ENCODE measurements at regions not wholly inside any gene's neighbourhood (a gene's known extent, or its start where the extent isn't known, plus 50 kb on each side); places are given as distances from the start of the nearest gene placed in this dataset.

GRCh38 chr2:142314164-142314563 is 183.3 kb upstream of the LRP1B start:
- no peak for DNase-seq
- H4K12ac ChIP-seq (ENCODE audit: low read depth, low read length): no peak overlapping the region
- H3K4ac ChIP-seq (ENCODE audit: low read depth, low read length): no peak overlapping the region
- no peak overlapping the region for H3K27ac ChIP-seq (ENCODE audit: low read depth, low read length)
- no peak overlapping the region for H2AFZ ChIP-seq (ENCODE audit: insufficient read depth, low read length, poor library complexity)
- H3K18ac ChIP-seq (ENCODE audit: low read length): no peak overlapping the region
- H3K9me3 ChIP-seq (ENCODE audit: insufficient read depth, low read depth, low read length): peaks cover 5% of the 10 kb centered on the region
- no peaks in the 10 kb centered on the region for H3K27me3 ChIP-seq (ENCODE audit: insufficient read depth, low read length)
- H3K36me3 ChIP-seq (ENCODE audit: control insufficient read depth in 1 of 2, insufficient read depth in 2 of 2, low read length in 2 of 2): peaks cover 0 to 2% of the 10 kb centered on the region in 2 experiments
- no peak overlapping the region for H3K23ac ChIP-seq (ENCODE audit: low read length)
- WGBS (ENCODE audit: extremely low coverage, insufficient coverage, insufficient read length): no CpG with 5 or more reads among the region's 2 CpGs
- H3K79me1 ChIP-seq (ENCODE audit: low read length): no peaks in the 10 kb centered on the region
- no peak overlapping the region for H3K14ac ChIP-seq (ENCODE audit: low read length)
- H3K79me2 ChIP-seq (ENCODE audit: control insufficient read depth, insufficient read depth, low read length, poor library complexity): no peaks in the 10 kb centered on the region
- H3K9ac ChIP-seq (ENCODE audit: low read length): no peak overlapping the region
- H3K4me2 ChIP-seq (ENCODE audit: low read length): no peak overlapping the region
- no peaks in the 10 kb centered on the region for H3K4me1 ChIP-seq (ENCODE audit: control insufficient read depth in 1 of 2, insufficient read depth in 2 of 2, low read length in 2 of 2)
- no peak overlapping the region for H2BK120ac ChIP-seq (ENCODE audit: insufficient read depth, low read length, poor library complexity)
- H4K91ac ChIP-seq (ENCODE audit: low read depth, low read length): no peak overlapping the region
- no peak overlapping the region for H3K4me3 ChIP-seq (ENCODE audit: low read depth, low read length)
- H4K8ac ChIP-seq (ENCODE audit: low read depth, low read length): no peak overlapping the region
- H2BK12ac ChIP-seq (ENCODE audit: low read length): no peak overlapping the region
- no peak overlapping the region for H2AK5ac ChIP-seq (ENCODE audit: low read length)
- no peak overlapping the region for H2BK5ac ChIP-seq (ENCODE audit: low read depth, low read length, poor library complexity)

DNA sequence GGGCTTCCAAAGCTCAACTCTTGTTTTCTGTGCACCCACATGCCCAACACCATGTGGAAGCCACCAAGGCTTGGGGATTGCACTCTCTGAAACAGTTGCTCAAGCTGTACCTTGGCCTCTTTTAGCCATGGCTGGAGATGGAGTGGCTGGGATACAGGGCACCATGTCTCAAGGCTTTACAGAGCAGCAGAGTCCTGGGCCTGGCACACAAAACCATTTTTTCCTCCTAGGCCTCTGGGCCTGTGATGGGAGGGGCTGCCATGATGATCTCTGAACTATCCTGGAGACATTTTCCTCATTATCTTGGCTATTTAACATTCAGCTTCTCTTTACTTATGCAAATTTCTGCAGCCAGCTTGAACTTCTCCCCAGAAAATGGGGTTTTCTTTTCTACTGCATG is 179.7 kb upstream of the LRP1B start:
- Histone ChIP-seq H3K23ac (ENCODE audit: low read length) (no peak overlapping the region), H2BK12ac (ENCODE audit: low read length) (no peak overlapping the region), H3K27me3 (ENCODE audit: insufficient read depth, low read length) (no peaks in the 10 kb centered on the region), H3K9me3 (ENCODE audit: insufficient read depth, low read depth, low read length) (peaks cover 5% of the 10 kb centered on the region), H2AK5ac (ENCODE audit: low read length) (no peak overlapping the region), H4K91ac (ENCODE audit: low read depth, low read length) (no peak overlapping the region), H2BK120ac (ENCODE audit: insufficient read depth, low read length, poor library complexity) (no peak overlapping the region), H3K18ac (ENCODE audit: low read length) (no peak overlapping the region), H3K14ac (ENCODE audit: low read length) (no peak overlapping the region), H3K79me1 (ENCODE audit: low read length) (no peaks in the 10 kb centered on the region), H2BK5ac (ENCODE audit: low read depth, low read length, poor library complexity) (no peak overlapping the region), H3K4ac (ENCODE audit: low read depth, low read length) (no peak overlapping the region), H3K27ac (ENCODE audit: low read depth, low read length) (no peak overlapping the region), H3K9ac (ENCODE audit: low read length) (no peak overlapping the region), H3K36me3 (ENCODE audit: control insufficient read depth in 1 of 2, insufficient read depth in 2 of 2, low read length in 2 of 2) (peaks cover 0 to 2% of the 10 kb centered on the region in 2 experiments), H3K4me3 (ENCODE audit: low read depth, low read length) (no peak overlapping the region), H4K8ac (ENCODE audit: low read depth, low read length) (no peak overlapping the region), H3K4me2 (ENCODE audit: low read length) (no peak overlapping the region), H3K79me2 (ENCODE audit: control insufficient read depth, insufficient read depth, low read length, poor library complexity) (no peaks in the 10 kb centered on the region), H4K12ac (ENCODE audit: low read depth, low read length) (no peak overlapping the region), H2AFZ (ENCODE audit: insufficient read depth, low read length, poor library complexity) (no peak overlapping the region), H3K4me1 (ENCODE audit: control insufficient read depth in 1 of 2, insufficient read depth in 2 of 2, low read length in 2 of 2) (no peaks in the 10 kb centered on the region)
- DNase-seq: no peak

DNA sequence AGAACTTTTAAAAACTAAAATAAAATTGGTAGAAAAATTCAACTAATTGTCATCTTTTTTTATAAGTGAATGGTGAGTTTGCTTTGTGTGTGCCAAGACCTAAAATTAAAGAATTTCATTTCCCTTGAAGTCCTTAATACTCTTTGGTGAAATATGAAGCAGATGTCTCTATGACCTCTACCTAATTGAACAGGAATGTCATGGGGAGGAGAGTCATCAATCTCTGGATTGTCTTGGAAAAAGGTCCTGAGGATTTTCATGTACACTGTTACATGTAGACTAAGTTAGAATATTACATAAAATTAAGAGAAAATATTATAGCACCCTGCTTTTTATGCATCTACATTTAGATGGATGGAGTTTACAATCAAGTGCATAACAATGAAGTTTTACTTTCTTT is 177.9 kb upstream of the LRP1B start:
- Histone ChIP-seq H4K8ac (ENCODE audit: low read depth, low read length) (no peak overlapping the region), H4K91ac (ENCODE audit: low read depth, low read length) (no peak overlapping the region), H3K9me3 (ENCODE audit: insufficient read depth, low read depth, low read length) (peaks cover 5% of the 10 kb centered on the region), H3K9ac (ENCODE audit: low read length) (no peak overlapping the region), H2BK120ac (ENCODE audit: insufficient read depth, low read length, poor library complexity) (no peak overlapping the region), H2AFZ (ENCODE audit: insufficient read depth, low read length, poor library complexity) (no peak overlapping the region), H2AK5ac (ENCODE audit: low read length) (no peak overlapping the region), H3K4ac (ENCODE audit: low read depth, low read length) (no peak overlapping the region), H3K79me1 (ENCODE audit: low read length) (no peaks in the 10 kb centered on the region), H2BK12ac (ENCODE audit: low read length) (no peak overlapping the region), H3K27me3 (ENCODE audit: insufficient read depth, low read length) (no peaks in the 10 kb centered on the region), H2BK5ac (ENCODE audit: low read depth, low read length, poor library complexity) (no peak overlapping the region), H3K4me3 (ENCODE audit: low read depth, low read length) (no peak overlapping the region), H3K4me2 (ENCODE audit: low read length) (no peak overlapping the region), H4K12ac (ENCODE audit: low read depth, low read length) (no peak overlapping the region), H3K36me3 (ENCODE audit: control insufficient read depth in 1 of 2, insufficient read depth in 2 of 2, low read length in 2 of 2) (peaks cover 0 to 2% of the 10 kb centered on the region in 2 experiments), H3K23ac (ENCODE audit: low read length) (no peak overlapping the region), H3K18ac (ENCODE audit: low read length) (no peak overlapping the region), H3K14ac (ENCODE audit: low read length) (no peak overlapping the region), H3K27ac (ENCODE audit: low read depth, low read length) (no peak overlapping the region), H3K4me1 (ENCODE audit: control insufficient read depth in 1 of 2, insufficient read depth in 2 of 2, low read length in 2 of 2) (no peaks in the 10 kb centered on the region), H3K79me2 (ENCODE audit: control insufficient read depth, insufficient read depth, low read length, poor library complexity) (no peaks in the 10 kb centered on the region)
- DNase-seq: no peak

GRCh38 chr2:142307616-142308115 is 176.8 kb upstream of the LRP1B start:
- no CpG with 5 or more reads among the region's 4 CpGs for WGBS (ENCODE audit: extremely low coverage, insufficient coverage, insufficient read length)
- H3K36me3 ChIP-seq (ENCODE audit: control insufficient read depth in 1 of 2, insufficient read depth in 2 of 2, low read length in 2 of 2): peaks cover 0 to 2% of the 10 kb centered on the region in 2 experiments

More at GRCh38 chr2:142307616-142308115, 176.8 kb upstream of the LRP1B start:
- no peak for DNase-seq
- no peak overlapping the region for H2AK5ac ChIP-seq (ENCODE audit: low read length)
- H3K23ac ChIP-seq (ENCODE audit: low read length): no peak overlapping the region
- H4K91ac ChIP-seq (ENCODE audit: low read depth, low read length): no peak overlapping the region
- H3K4me2 ChIP-seq (ENCODE audit: low read length): no peak overlapping the region
- no peak overlapping the region for H4K12ac ChIP-seq (ENCODE audit: low read depth, low read length)
- H3K4me1 ChIP-seq (ENCODE audit: control insufficient read depth in 1 of 2, insufficient read depth in 2 of 2, low read length in 2 of 2): no peaks in the 10 kb centered on the region
- H4K8ac ChIP-seq (ENCODE audit: low read depth, low read length): no peak overlapping the region
- no peaks in the 10 kb centered on the region for H3K79me1 ChIP-seq (ENCODE audit: low read length)
- H3K27ac ChIP-seq (ENCODE audit: low read depth, low read length): no peak overlapping the region
- H3K79me2 ChIP-seq (ENCODE audit: control insufficient read depth, insufficient read depth, low read length, poor library complexity): no peaks in the 10 kb centered on the region
- no peak overlapping the region for H3K4me3 ChIP-seq (ENCODE audit: low read depth, low read length)
- no peaks in the 10 kb centered on the region for H3K27me3 ChIP-seq (ENCODE audit: insufficient read depth, low read length)
- no peak overlapping the region for H3K14ac ChIP-seq (ENCODE audit: low read length)
- no peak overlapping the region for H3K18ac ChIP-seq (ENCODE audit: low read length)
- peaks cover 5% of the 10 kb centered on the region for H3K9me3 ChIP-seq (ENCODE audit: insufficient read depth, low read depth, low read length)
- no peak overlapping the region for H2BK120ac ChIP-seq (ENCODE audit: insufficient read depth, low read length, poor library complexity)
- no peak overlapping the region for H2BK12ac ChIP-seq (ENCODE audit: low read length)
- no peak overlapping the region for H2AFZ ChIP-seq (ENCODE audit: insufficient read depth, low read length, poor library complexity)
- H2BK5ac ChIP-seq (ENCODE audit: low read depth, low read length, poor library complexity): no peak overlapping the region
- no peak overlapping the region for H3K4ac ChIP-seq (ENCODE audit: low read depth, low read length)
- no peak overlapping the region for H3K9ac ChIP-seq (ENCODE audit: low read length)

Measured in trophoblast cell (in vitro differentiated cells and primary cell).